ENCODE measurements at regions not wholly inside any gene's neighbourhood (a gene's known extent, or its start where the extent isn't known, plus 50 kb on each side); places are given as distances from the start of the nearest gene placed in this dataset.

GRCh38 chr1:169043823-169044222, 62.7 kb upstream of the ATP1B1 start:
- no peak for TF ChIP-seq CTCF (IDR thresholded peaks at IDR 0.05; ENCODE audit: insufficient read depth, low read depth, low read length)
- TF ChIP-seq EZH2 (IDR thresholded peaks at IDR 0.05; ENCODE audit: insufficient read depth, low read length) = no peak

Measured in astrocyte (in vitro differentiated cells and primary cell).